Neuron (in vitro differentiated cells): ENCODE measurements at regions not wholly inside any gene's neighbourhood (a gene's known extent, or its start where the extent isn't known, plus 50 kb on each side); places are given as distances from the start of the nearest gene placed in this dataset.

Experiments used
- H2AFZ ChIP-seq: one replicate; pipeline ENCODE4 v1.6.1; 2013; ENCODE audit warnings: low read depth, mild to moderate bottlenecking, inconsistent platforms, low read length, moderate library complexity
- H3K27me3 ChIP-seq: one replicate; pipeline ENCODE4 v1.6.1; 2013; ENCODE audit warnings: low read length; ENCODE audit not compliant: insufficient read depth
- H3K36me3 ChIP-seq: one replicate; pipeline ENCODE4 v1.6.1; 2013; ENCODE audit warnings: low read length; ENCODE audit not compliant: insufficient read depth
- H3K4me1 ChIP-seq: one replicate; pipeline ENCODE4 v1.6.1; 2013; ENCODE audit warnings: low read length; ENCODE audit not compliant: insufficient read depth
- H3K4me3 ChIP-seq: 2 replicates; pipeline ENCODE4 v1.5.1; 2013; ENCODE audit warnings: mild to moderate bottlenecking, low read length, moderate library complexity
- H3K9me3 ChIP-seq: one replicate; pipeline ENCODE4 v1.6.1; 2013; ENCODE audit warnings: low read length

DNA sequence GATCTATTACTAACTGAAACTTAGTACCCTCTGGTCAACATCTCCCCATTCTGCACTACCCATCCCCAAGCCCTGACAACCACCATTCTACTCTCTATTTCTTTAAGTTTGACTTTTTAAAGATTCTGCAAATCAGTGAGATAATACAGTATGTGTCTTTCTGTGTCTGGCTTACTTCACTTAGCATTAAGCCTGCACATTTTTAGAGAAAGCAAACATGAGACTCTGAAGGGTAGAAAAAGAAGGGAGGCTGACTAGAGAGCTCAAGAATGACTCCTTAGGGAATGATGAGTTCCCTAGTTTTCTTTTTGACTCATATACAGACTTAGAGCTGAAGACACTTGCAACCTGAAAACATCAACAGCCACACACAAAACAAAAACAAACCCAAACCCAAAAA is 311.3 kb downstream of the SQOR start:
- no peak overlapping the region for H2AFZ ChIP-seq
- H3K27me3 ChIP-seq, result no peaks in the 10 kb centered on the region
- no peaks in the 10 kb centered on the region for H3K36me3 ChIP-seq
- no peaks in the 10 kb centered on the region for H3K4me1 ChIP-seq
- no peaks in the 10 kb centered on the region for H3K9me3 ChIP-seq
- no peak overlapping the region for H3K4me3 ChIP-seq

DNA sequence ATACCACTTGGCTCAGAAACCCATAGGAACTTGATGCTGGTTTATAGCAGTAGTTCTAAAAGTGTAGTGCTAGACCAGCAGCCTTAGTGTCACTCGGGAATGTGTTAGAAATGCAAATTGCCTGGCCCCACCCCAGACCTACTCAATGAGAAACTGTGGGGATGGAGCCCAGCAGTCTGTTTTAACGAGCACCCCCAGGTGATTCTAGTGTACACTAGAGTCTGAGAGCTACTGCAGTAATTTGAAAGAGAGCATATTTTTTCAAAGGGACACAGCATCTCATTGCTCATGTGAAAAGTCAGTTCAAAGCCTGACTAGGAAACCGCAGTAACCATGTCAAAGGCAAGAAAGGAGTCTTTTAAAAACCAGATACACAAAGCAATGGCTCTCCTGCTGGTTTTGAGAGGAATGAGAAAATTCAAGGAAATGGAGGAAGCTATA is 313.4 kb downstream of the SQOR start:
- H2AFZ ChIP-seq, result no peak overlapping the region
- no peaks in the 10 kb centered on the region for H3K9me3 ChIP-seq
- H3K4me1 ChIP-seq, result no peaks in the 10 kb centered on the region
- no peaks in the 10 kb centered on the region for H3K27me3 ChIP-seq
- H3K36me3 ChIP-seq, result no peaks in the 10 kb centered on the region
- no peak overlapping the region for H3K4me3 ChIP-seq

DNA sequence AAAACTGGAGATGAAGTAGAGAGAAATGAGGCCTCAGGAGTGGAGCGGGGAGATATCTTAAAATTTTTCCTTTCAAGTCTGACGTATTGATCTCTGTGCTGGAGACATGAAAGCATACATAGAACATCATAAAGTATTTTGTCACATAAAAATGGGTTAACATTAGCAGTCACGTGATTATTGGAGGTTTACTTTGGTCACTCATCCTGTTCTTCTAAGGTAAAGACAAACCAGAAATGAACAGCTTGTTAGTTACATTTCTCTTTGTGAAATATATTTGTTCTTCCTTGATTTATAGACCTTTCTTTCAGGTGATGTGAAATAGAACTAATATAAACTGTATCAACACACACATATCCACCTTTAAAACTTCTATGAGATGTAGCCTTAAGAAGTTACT is 324.1 kb downstream of the SQOR start:
- Histone ChIP-seq H3K4me3 (no peak overlapping the region), H3K4me1 (no peaks in the 10 kb centered on the region), H3K27me3 (no peaks in the 10 kb centered on the region), H2AFZ (no peak overlapping the region), H3K9me3 (peaks cover 2% of the 10 kb centered on the region), H3K36me3 (no peaks in the 10 kb centered on the region)

DNA sequence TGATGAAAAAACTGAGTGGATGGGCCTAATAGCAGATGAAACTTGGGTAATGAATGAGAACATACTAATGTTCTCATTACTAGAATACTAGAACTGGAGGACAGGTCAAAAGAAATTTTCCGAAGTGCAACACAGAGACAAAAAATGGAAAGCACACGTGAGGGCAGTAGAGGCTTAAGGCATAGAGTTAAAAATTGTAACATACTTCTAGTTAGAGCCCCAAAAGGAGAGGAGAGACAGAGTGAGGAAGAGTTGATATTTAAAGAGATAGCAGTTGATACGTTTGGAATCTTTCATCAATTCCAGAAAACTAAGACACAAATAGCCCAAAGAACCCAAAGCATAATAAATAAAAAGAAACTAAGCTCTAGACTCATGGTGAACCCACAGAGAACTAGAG is 327.9 kb downstream of the SQOR start:
- H3K36me3 ChIP-seq, result no peaks in the 10 kb centered on the region
- no peaks in the 10 kb centered on the region for H3K4me1 ChIP-seq
- H3K4me3 ChIP-seq, result no peak overlapping the region
- no peak overlapping the region for H2AFZ ChIP-seq
- H3K27me3 ChIP-seq, result no peaks in the 10 kb centered on the region
- peaks cover 2% of the 10 kb centered on the region for H3K9me3 ChIP-seq

DNA sequence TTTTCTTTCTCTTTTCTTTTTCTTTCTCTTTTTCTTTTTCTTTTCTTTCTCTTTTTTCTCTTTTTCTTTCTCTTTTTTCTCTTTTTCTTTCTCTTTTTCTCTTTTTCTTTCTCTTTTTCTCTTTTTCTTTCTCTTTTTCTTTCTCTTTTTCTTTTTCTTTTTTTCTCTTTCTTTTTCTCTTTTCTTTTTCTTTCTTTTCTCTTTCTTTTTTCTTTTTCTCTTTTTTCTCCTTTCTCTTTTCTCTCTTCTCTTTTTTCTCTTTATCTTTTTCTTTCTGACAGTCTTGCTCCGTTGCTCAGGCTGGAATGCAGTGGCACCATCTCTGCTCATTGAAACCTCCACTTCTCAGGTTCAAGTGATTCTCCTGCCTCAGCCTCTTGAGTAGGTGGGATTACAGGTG is 335.7 kb downstream of the SQOR start:
- H3K4me3 ChIP-seq, result no peak overlapping the region

DNA sequence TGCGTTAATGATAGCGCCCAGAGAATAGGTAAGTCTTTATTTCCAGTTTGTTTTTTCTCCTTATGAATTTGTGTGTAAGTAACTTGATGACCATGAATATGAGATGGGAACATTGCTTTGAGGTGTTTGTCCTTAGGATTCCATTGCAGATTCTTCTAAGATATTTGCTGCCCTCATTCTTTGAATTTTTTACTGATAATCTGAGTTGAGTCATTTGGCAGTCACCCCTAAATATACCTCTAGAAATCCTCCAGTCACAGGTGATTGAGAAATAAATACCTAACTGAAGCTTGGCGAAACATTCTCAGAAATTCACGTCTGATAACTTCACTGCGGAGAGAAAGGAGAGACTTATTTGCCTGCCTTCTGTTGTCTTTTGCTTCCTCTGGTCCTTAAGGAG is 345.5 kb downstream of the SQOR start:
- H3K27me3 ChIP-seq, result no peaks in the 10 kb centered on the region
- no peaks in the 10 kb centered on the region for H3K36me3 ChIP-seq
- H3K4me3 ChIP-seq, result no peak overlapping the region
- no peak overlapping the region for H2AFZ ChIP-seq
- H3K4me1 ChIP-seq, result no peaks in the 10 kb centered on the region
- no peaks in the 10 kb centered on the region for H3K9me3 ChIP-seq

More for the DNA sequence above, 335.7 kb downstream of the SQOR start:
- no peak overlapping the region for H2AFZ ChIP-seq
- H3K4me1 ChIP-seq, result no peaks in the 10 kb centered on the region
- no peaks in the 10 kb centered on the region for H3K36me3 ChIP-seq
- H3K27me3 ChIP-seq, result no peaks in the 10 kb centered on the region
- H3K9me3 ChIP-seq, result no peaks in the 10 kb centered on the region

DNA sequence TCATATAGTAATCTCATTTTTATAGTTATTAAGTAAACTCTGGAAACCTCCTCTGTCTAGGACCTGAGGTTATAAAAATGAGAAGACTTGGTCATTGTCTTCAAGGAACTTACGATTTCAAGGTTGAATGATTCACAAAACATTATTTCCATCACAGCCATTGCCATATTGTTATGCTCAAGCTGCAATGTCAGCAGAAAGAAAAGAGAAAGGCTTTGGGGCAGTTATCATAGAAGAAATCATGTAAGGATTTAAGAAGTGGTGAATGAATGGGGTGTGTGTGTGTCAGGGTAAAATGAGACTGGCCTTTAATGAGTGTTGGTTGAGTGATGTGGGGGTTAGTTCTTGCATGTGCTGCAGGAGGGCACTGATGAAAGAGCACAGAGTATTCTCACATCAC is 346.8 kb downstream of the SQOR start:
- Histone ChIP-seq H3K4me1 (no peaks in the 10 kb centered on the region), H2AFZ (no peak overlapping the region), H3K9me3 (no peaks in the 10 kb centered on the region), H3K4me3 (no peak overlapping the region), H3K36me3 (no peaks in the 10 kb centered on the region), H3K27me3 (no peaks in the 10 kb centered on the region)

DNA sequence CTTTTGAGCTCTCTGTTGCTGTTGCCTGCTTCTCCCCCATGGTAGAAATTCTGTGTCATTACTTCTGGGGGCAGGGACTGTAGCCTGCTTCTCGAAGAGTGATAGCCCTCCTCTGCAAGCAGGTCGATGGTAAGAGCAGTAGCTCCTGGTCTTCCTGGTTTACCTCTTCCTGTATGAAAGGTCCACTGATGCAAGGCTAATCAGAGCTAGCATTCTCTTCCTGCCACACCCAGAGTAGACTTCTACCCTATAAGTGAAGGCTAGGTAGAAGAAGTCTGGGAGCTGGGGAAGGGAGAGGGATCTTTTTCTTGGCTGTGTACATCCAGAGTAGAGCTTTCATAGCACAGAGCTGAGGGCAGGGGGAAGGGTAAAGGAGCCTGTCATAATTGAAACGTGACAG is 357.0 kb downstream of the SQOR start:
- Histone ChIP-seq H3K9me3 (no peaks in the 10 kb centered on the region), H3K4me3 (no peak overlapping the region), H2AFZ (no peak overlapping the region), H3K4me1 (no peaks in the 10 kb centered on the region), H3K27me3 (no peaks in the 10 kb centered on the region), H3K36me3 (no peaks in the 10 kb centered on the region)

DNA sequence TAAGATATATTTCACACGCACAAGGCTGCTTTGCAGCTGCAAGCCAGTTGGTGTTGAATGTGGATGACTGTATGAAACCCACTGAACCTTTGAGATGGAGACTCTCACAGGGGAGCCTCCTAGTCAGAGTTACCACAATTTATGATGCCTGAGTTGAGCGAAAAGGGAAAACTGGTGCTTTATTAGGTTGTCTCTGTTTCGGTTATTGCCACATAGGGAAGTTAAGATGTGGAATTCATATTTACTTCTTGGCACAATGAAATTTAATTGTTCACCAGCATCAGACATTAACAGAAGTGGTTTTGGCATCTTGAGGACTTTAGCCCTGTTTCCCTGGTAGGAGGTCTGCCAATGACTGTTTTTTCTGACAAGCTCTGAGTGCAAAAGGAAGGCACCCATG is 358.2 kb downstream of the SQOR start:
- Histone ChIP-seq H3K27me3 (no peaks in the 10 kb centered on the region), H2AFZ (no peak overlapping the region), H3K36me3 (no peaks in the 10 kb centered on the region), H3K9me3 (no peaks in the 10 kb centered on the region), H3K4me3 (no peak overlapping the region), H3K4me1 (no peaks in the 10 kb centered on the region)

DNA sequence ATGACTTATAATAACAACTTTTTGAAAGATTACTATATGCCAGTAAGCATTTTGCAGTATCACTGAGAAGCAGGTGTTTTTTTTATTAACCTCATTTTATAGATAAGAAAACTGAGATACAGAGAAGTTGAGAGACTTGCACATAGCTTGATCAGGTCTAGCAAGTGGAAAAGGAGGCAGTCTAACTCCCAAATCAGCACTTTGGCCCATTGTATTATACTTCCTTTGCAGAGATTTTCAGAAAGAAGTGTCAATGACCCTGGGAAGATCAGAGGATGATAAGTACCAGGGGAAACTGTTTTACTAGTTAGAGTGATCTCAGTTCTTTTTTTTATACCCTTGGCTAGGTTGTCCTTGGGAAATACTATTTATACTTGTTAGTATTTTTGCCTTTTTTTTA is 358.7 kb downstream of the SQOR start:
- H3K36me3 ChIP-seq, result no peaks in the 10 kb centered on the region
- no peaks in the 10 kb centered on the region for H3K27me3 ChIP-seq
- H3K4me1 ChIP-seq, result no peaks in the 10 kb centered on the region
- no peaks in the 10 kb centered on the region for H3K9me3 ChIP-seq
- no peak overlapping the region for H3K4me3 ChIP-seq
- H2AFZ ChIP-seq, result no peak overlapping the region

DNA sequence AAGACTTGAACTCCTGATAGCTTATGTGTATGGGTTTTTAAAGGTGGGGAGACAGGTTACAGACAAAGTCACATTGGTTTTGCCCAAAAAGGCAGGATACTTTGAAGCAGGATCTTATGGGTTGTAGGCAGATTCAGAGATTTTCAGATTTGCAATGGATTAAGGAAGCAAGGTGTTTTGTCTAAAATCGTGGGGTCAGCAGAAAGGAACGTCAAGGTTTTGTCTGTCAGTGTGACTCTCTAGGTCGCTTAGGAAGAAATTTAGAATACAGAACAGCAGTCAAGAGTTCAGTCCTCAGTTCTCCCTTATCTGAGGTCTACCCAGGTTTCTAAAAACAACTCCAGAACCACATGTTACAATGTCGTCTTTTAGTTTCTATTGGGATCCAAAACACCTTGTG is 361.0 kb downstream of the SQOR start:
- no peaks in the 10 kb centered on the region for H3K27me3 ChIP-seq
- no peak overlapping the region for H2AFZ ChIP-seq
- no peaks in the 10 kb centered on the region for H3K9me3 ChIP-seq
- H3K4me3 ChIP-seq, result no peak overlapping the region
- H3K36me3 ChIP-seq, result no peaks in the 10 kb centered on the region
- no peaks in the 10 kb centered on the region for H3K4me1 ChIP-seq

DNA sequence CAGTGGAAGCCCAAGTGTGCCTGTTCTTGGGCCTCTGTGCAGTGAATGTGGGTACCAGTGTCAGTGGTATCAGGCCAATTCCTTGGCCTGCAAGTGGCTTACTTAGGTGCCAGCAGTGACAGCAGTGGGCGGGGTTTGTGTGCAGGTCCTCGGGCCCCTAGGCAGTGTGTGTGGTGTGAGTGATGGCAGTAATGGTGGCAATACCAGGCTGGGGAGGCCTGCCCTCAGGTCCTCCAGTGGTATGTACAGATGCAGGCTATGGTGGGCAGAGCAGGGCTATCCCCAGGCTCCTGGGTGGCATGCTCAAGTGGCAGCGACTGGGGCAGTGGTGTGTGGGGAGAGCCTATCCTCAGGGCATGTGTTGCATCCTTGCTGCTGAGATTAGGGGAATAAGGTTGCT is 379.7 kb downstream of the SQOR start:
- H3K27me3 ChIP-seq, result no peaks in the 10 kb centered on the region
- no peaks in the 10 kb centered on the region for H3K9me3 ChIP-seq
- H3K4me3 ChIP-seq, result no peak overlapping the region

DNA sequence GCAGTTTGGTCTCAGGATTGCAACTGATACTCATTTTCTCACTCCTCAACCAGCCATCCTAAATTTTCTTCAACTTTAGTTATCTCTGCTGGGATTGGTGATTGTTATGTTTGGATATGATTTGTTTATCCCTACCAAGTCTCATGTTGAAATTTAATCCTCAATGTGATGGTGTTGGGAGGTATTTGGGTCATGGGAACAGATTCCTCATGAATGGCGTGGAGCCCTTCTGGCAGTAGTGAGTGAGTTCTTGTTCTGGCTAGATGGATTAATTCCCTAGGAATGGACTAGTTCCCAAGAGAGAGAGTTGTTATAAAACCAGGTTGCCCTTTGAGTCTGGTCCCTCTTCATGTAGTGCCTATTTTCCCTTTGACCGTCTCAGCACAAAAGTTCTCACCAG is 399.9 kb downstream of the SQOR start:
- Histone ChIP-seq H3K4me1 (no peaks in the 10 kb centered on the region), H2AFZ (no peak overlapping the region), H3K4me3 (no peak overlapping the region), H3K36me3 (no peaks in the 10 kb centered on the region), H3K9me3 (no peaks in the 10 kb centered on the region), H3K27me3 (no peaks in the 10 kb centered on the region)

More for the DNA sequence above, 379.7 kb downstream of the SQOR start:
- H2AFZ ChIP-seq, result no peak overlapping the region
- no peaks in the 10 kb centered on the region for H3K36me3 ChIP-seq
- no peaks in the 10 kb centered on the region for H3K4me1 ChIP-seq

DNA sequence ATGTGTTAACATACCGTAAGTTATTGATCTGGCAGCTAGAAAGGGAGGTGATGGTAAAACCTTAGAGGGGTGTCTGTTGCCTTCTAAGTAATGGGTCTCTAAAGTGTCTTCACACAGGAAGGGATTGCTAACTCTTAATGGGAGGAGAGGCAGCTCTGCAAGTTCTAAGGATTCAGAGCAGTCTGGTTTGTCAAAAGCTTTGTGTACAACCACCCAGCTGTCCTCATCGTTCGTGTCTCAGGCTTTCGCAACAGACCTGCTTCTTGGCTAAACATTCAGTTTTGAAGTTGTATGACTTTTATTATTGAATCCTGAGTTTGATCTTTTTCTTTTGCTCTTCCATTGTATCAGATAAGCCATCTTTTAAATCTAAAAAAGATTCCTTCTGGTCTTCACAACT is 404.9 kb downstream of the SQOR start:
- Histone ChIP-seq H2AFZ (no peak overlapping the region), H3K9me3 (no peaks in the 10 kb centered on the region), H3K4me1 (no peaks in the 10 kb centered on the region), H3K27me3 (no peaks in the 10 kb centered on the region), H3K4me3 (no peak overlapping the region), H3K36me3 (no peaks in the 10 kb centered on the region)
